HG02642 (cell line): ENCODE measurements at regions not wholly inside any gene's neighbourhood (a gene's known extent, or its start where the extent isn't known, plus 50 kb on each side); places are given as distances from the start of the nearest gene placed in this dataset.

ENCODE experiments used
- ATAC-seq: cut with Tn5 transposase; IDR thresholded peaks from one replicate; pipeline ENCODE4 v1.9.1; 2021; ENCODE audit warnings: mild to moderate bottlenecking; ENCODE audit not compliant: unreplicated experiment, poor library complexity

- ATAC-seq = no peak
These were observed 76.5 kb upstream of the FRY start for GRCh38 chr13:31955101-31955500.

GRCh38 chr13:31955741-31956140 is 75.8 kb upstream of the FRY start:
- ATAC-seq = no peak

GRCh38 chr13:31956980-31957644 is 74.5 kb upstream of the FRY start:
- no peak for ATAC-seq

GRCh38 chr13:31957772-31958171 is 73.8 kb upstream of the FRY start:
- no peak for ATAC-seq

- ATAC-seq = no peak
These were observed 68.7 kb upstream of the FRY start for GRCh38 chr13:31962731-31963370.

- no peak for ATAC-seq
These were observed 67.9 kb upstream of the FRY start for GRCh38 chr13:31963631-31964030.

GRCh38 chr13:31964168-31964567 is 67.4 kb upstream of the FRY start:
- ATAC-seq = no peak

GRCh38 chr13:31965361-31966066 is 66.1 kb upstream of the FRY start:
- ATAC-seq = peak; percentile 94

- ATAC-seq = no peak
These were observed 64.4 kb upstream of the FRY start for GRCh38 chr13:31967155-31967554.

- ATAC-seq = no peak
These were observed 63.1 kb upstream of the FRY start for GRCh38 chr13:31968473-31968872.

GRCh38 chr13:31970231-31970930 is 61.2 kb upstream of the FRY start:
- ATAC-seq = no peak

- ATAC-seq = no peak
These were observed 59.1 kb upstream of the FRY start for GRCh38 chr13:31972453-31972852.

- no peak for ATAC-seq
These were observed 53.6 kb upstream of the FRY start for GRCh38 chr13:31978021-31978420.

GRCh38 chr13:31980830-31981229 is 50.7 kb upstream of the FRY start:
- ATAC-seq = no peak
